ENCODE measurements at regions not wholly inside any gene's neighbourhood (a gene's known extent, or its start where the extent isn't known, plus 50 kb on each side); places are given as distances from the start of the nearest gene placed in this dataset.

DNA sequence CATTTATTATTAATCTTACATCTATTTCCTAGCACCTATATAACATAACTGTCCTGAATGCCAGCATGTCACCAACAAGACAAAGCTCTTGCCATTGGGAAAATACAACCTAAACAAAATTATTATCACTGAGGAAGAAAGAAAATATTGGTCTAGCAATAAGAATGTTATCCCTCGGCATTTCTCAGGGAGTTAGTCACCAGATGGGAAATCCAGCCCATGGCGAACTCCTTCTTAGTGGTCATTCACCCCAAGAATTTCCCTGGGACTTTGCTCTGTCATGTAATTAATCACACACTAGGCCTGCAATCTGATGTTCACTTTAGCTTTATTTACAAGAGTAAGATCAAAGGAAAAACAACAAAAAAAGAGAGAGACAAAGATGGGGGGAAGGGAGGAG lies 56.1 kb upstream of the TAS2R1 start:
- Histone ChIP-seq H3K9me1 (ENCODE audit: control insufficient read depth, extremely low read depth, insufficient read depth, low read length) (no peaks in the 10 kb centered on the region), H3K9me3 (ENCODE audit: control insufficient read depth, low read depth, low read length) (no peaks in the 10 kb centered on the region), H3K4me1 (ENCODE audit: control insufficient read depth, extremely low read depth, insufficient read depth, low read length) (no peaks in the 10 kb centered on the region), H3K36me3 (ENCODE audit: control insufficient read depth in 2 of 2, extremely low read depth in 1 of 2, insufficient read depth in 2 of 2, low read length in 2 of 2) (no peaks in the 10 kb centered on the region), H3K4me3 (ENCODE audit: control insufficient read depth in 2 of 3, extremely low read depth in 1 of 3, insufficient read depth in 2 of 3, low read depth in 1 of 3, low read length in 3 of 3) (no peak overlapping the region), H3K9ac (ENCODE audit: control insufficient read depth, extremely low read depth, insufficient read depth, low read length) (no peak overlapping the region), H3K27ac (ENCODE audit: control insufficient read depth, insufficient read depth, low read length) (no peak overlapping the region), H3K4me2 (ENCODE audit: control insufficient read depth, extremely low read depth, insufficient read depth, low read depth, low read length) (no peak overlapping the region), H2AFZ (ENCODE audit: control insufficient read depth, low read length) (no peak overlapping the region), H3K79me2 (ENCODE audit: control insufficient read depth, insufficient read depth, low read length) (no peaks in the 10 kb centered on the region), H3K27me3 (ENCODE audit: control insufficient read depth, extremely low read depth, insufficient read depth, low read length) (no peaks in the 10 kb centered on the region), H4K20me1 (ENCODE audit: control insufficient read depth, extremely low read depth, insufficient read depth, low read length) (no peaks in the 10 kb centered on the region)
- no peak for FAIRE-seq
- no peak for DNase-seq (ENCODE audit: low read depth, low spot score)
- dilution Hi-C loops (cut with MboI; ENCODE audit: extremely low pct_ligation_motif_present, low sequenced_read_pairs): no loop called here
- TF ChIP-seq CTCF (optimal IDR thresholded peaks at IDR 0.05 in 1 of 3, IDR thresholded peaks at IDR 0.05 in 1 of 3, conservative IDR thresholded peaks at IDR 0.05 in 1 of 3; ENCODE audit: extremely low read depth in 1 of 3, insufficient read depth in 2 of 3, low read length in 3 of 3) (no peak), EZH2 (IDR thresholded peaks at IDR 0.05; ENCODE audit: low read length) (no peak)

GRCh38 chr5:9681706-9682105 lies 51.6 kb upstream of the TAS2R1 start:
- Histone ChIP-seq H2AFZ (ENCODE audit: control insufficient read depth, low read length) (no peak overlapping the region), H3K36me3 (ENCODE audit: control insufficient read depth in 2 of 2, extremely low read depth in 1 of 2, insufficient read depth in 2 of 2, low read length in 2 of 2) (no peaks in the 10 kb centered on the region), H3K4me1 (ENCODE audit: control insufficient read depth, extremely low read depth, insufficient read depth, low read length) (no peaks in the 10 kb centered on the region), H3K9me3 (ENCODE audit: control insufficient read depth, low read depth, low read length) (no peaks in the 10 kb centered on the region), H3K27me3 (ENCODE audit: control insufficient read depth, extremely low read depth, insufficient read depth, low read length) (no peaks in the 10 kb centered on the region), H3K27ac (ENCODE audit: control insufficient read depth, insufficient read depth, low read length) (no peak overlapping the region), H4K20me1 (ENCODE audit: control insufficient read depth, extremely low read depth, insufficient read depth, low read length) (no peaks in the 10 kb centered on the region), H3K4me3 (ENCODE audit: control insufficient read depth in 2 of 3, extremely low read depth in 1 of 3, insufficient read depth in 2 of 3, low read depth in 1 of 3, low read length in 3 of 3) (no peak overlapping the region), H3K9me1 (ENCODE audit: control insufficient read depth, extremely low read depth, insufficient read depth, low read length) (no peaks in the 10 kb centered on the region), H3K9ac (ENCODE audit: control insufficient read depth, extremely low read depth, insufficient read depth, low read length) (no peak overlapping the region), H3K79me2 (ENCODE audit: control insufficient read depth, insufficient read depth, low read length) (no peaks in the 10 kb centered on the region), H3K4me2 (ENCODE audit: control insufficient read depth, extremely low read depth, insufficient read depth, low read depth, low read length) (no peak overlapping the region)
- TF ChIP-seq EZH2 (IDR thresholded peaks at IDR 0.05; ENCODE audit: low read length) (no peak), CTCF (optimal IDR thresholded peaks at IDR 0.05 in 1 of 3, IDR thresholded peaks at IDR 0.05 in 1 of 3, conservative IDR thresholded peaks at IDR 0.05 in 1 of 3; ENCODE audit: extremely low read depth in 1 of 3, insufficient read depth in 2 of 3, low read length in 3 of 3) (no peak)
- no peak for DNase-seq (ENCODE audit: low read depth, low spot score)
- dilution Hi-C loops (cut with MboI; ENCODE audit: extremely low pct_ligation_motif_present, low sequenced_read_pairs): no loop called here
- no peak for FAIRE-seq

Small RNA genes in the stretch of these regions (small RNA-seq; reads per million reads assigned to genes)
- 0 reads per million in 3 experiments for gene AC034229.5 (ENCODE audit: insufficient read length in 3 of 3, low read depth in 3 of 3, low replicate concordance in 1 of 3)
- 0 reads per million in 3 experiments for gene AC034229.6 (ENCODE audit: insufficient read length in 3 of 3, low read depth in 3 of 3, low replicate concordance in 1 of 3)
- gene AC091905.3 (ENCODE audit: insufficient read length in 3 of 3, low read depth in 3 of 3, low replicate concordance in 1 of 3): 0 reads per million in 3 experiments
- 0 reads per million in 3 experiments for gene AC091905.4 (ENCODE audit: insufficient read length in 3 of 3, low read depth in 3 of 3, low replicate concordance in 1 of 3)
- gene RNA5SP177 (ENCODE audit: insufficient read length in 3 of 3, low read depth in 3 of 3, low replicate concordance in 1 of 3): 0 reads per million in 3 experiments
